Heart left ventricle (tissue), 16 donors: ENCODE measurements at regions not wholly inside any gene's neighbourhood (a gene's known extent, or its start where the extent isn't known, plus 50 kb on each side); places are given as distances from the start of the nearest gene placed in this dataset.

Experiments used
- ATAC-seq, 4 donors: fragments of 200-7000 bp; cut with Tn5 transposase; one replicate each; pipeline ENCODE4 v1.9.1; 2020 to 2022; ENCODE audit warnings: moderate library complexity in 4 of 4, mild to moderate bottlenecking in 3 of 4, moderate number of reproducible peaks in 1 of 4
- DNase-seq, 5 donors: peaks; one replicate each; pipeline ENCODE4 v3.0.0-alpha.2; 2020
- H3K27ac ChIP-seq, 12 donors: fragments of 200-600 bp; sonication (generic) in 4 of 12; one replicate each; pipeline versions ENCODE4 v1.5.0 to v1.8.0; 2016 to 2022; ENCODE audit warnings: mild to moderate bottlenecking in 2 of 12
- H3K27me3 ChIP-seq, 9 donors: fragments of 200-600 bp; sonication (generic) in 2 of 9; one replicate each; pipeline versions ENCODE4 v1.5.1 to v1.8.0; 2016 to 2022; ENCODE audit warnings: mild to moderate bottlenecking in 3 of 9
- H3K36me3 ChIP-seq, 9 donors: fragments of 200-600 bp; sonication (generic) in 2 of 9; one replicate each; pipeline versions ENCODE4 v1.5.0 to v1.8.0; 2018 to 2022; ENCODE audit warnings: mild to moderate bottlenecking in 2 of 9
- H3K4me1 ChIP-seq, 12 donors: fragments of 200-600 bp; sonication (generic) in 4 of 12; one replicate each; pipeline versions ENCODE4 v1.5.0 to v1.8.0; 2016 to 2022; ENCODE audit warnings: mild to moderate bottlenecking in 3 of 12
- H3K4me3 ChIP-seq, 12 donors: fragments of 200-600 bp; sonication (generic) in 4 of 12; one replicate each; pipeline versions ENCODE4 v1.5.0 to v1.8.0; 2017 to 2022; ENCODE audit warnings: mild to moderate bottlenecking in 9 of 12, moderate library complexity in 4 of 12
- H3K9me3 ChIP-seq, 12 donors: fragments of 200-600 bp; sonication (generic) in 4 of 12; one replicate each; pipeline versions ENCODE4 v1.5.0 to v1.8.0; 2016 to 2022; ENCODE audit warnings: mild to moderate bottlenecking in 1 of 12
- POLR2A ChIP-seq, 2 donors: fragments of 450-650 bp; IDR thresholded peaks; one replicate each; pipeline ENCODE4 v1.6.1; 2017; ENCODE audit warnings: antibody characterized with exemption in 2 of 2, mild to moderate bottlenecking in 2 of 2, moderate library complexity in 2 of 2
- WGBS, 4 donors: extraction: QIAGEN DNeasy Blood & Tissue Kit in 2 of 4; methylation state at CpG; one replicate each; pipeline versions ENCODE4 v1.1.5 to v1.1.7; 2013 to 2018; 5-methylcytosine and 5-hydroxymethylcytosine counted together
- intact Hi-C, 10 donors: fragments of 100-400 bp; cut with DNase I; formaldehyde crosslinking; loops; one replicate each; pipeline versions ENCODE4 v1.11.1 to v1.14.2; 2022
- TF ChIP-seq, protein P1 (sequence below), 12 donors: fragments of 200-600 bp; sonication (generic) in 4 of 12; IDR thresholded peaks; one replicate each; pipeline versions ENCODE4 v1.5.0 to v1.8.0; 2018 to 2022; ENCODE audit warnings: antibody characterized with exemption in 12 of 12, mild to moderate bottlenecking in 5 of 12
- donor health status: ischemic (EF 13 %, LVEDD 7.1; RV severe dilation, severe dysfunction).
- donor health status: healthy with polysubstance abuse.
- donor health status: DM: no; HTN: yes; CAD: no.
- donor health status: DM: no; HTN: no; CAD: no.
- donor health status: ischemic (EF 25% LVEDD 6.9; RV normal size, moderate dysfunction).
- donor health status: ischemic (EF 25% LVEDD 5.7; RV mildly dilated, moderate dysfunction).
- donor health status: healthy.
- donor health status: DM: yes; HTN: yes; CAD: no.
- donor health status: ischemic (EF 35%, LVEDD 5.7; RV mildly dilated, moderate dysfunction).
- donor health status: nonischemic (EF 11% LVEDD 7.7; RV severe dilation, severe dysfunction).
- donor health status: DM: yes; HTN: yes; CAD: no.
- donor health status: PGD.
- donor health status: ischemic (EF 29% LVEDD 5.4; RV normal size, mild dysfunction).
- donor health status: nonischemic (EF 23%, LVEDD 6.1; RV moderate dilation, normal function).

DNA sequence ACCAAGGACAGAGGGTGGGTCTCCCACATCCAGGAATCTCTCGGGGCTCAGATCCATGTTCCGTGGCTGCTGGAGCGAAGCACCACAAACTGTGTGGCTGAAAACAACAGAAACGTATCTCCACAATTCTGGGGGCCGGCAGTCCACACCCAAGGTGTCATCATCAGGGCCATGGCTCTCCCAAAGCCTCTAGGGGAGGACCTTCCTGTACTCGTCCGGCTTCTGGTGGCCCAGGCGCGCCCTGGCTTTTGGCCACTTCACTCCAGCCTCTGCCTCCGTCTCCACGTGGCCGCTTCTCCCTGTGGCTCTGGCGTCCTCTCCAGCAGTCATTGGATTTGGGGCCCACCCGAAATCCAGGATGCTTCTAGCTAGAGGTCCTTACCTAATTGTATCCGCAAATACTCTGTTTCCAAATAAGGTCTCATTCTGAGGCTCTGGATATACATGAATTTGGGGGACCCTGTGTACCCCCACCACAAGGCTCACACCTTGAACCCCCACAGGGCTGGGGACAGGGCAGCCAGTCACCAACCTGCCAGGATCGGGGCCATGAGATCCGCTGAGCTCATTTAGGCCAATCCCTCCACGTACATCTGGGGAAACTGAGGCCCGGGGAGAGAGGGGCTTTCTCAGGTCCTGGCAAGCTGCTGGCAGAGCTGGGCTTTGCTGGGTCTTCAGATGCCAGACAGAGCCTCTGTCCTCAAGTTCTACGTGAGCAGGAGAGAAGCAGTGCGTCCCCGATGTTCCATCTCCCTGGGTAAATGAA is 158.2 kb downstream of the OLFM1 start:
- no peak overlapping the region for H3K4me3 ChIP-seq
- TF ChIP-seq POLR2A (IDR thresholded peaks at IDR 0.05) = no peak
- TF ChIP-seq, protein P1, sequence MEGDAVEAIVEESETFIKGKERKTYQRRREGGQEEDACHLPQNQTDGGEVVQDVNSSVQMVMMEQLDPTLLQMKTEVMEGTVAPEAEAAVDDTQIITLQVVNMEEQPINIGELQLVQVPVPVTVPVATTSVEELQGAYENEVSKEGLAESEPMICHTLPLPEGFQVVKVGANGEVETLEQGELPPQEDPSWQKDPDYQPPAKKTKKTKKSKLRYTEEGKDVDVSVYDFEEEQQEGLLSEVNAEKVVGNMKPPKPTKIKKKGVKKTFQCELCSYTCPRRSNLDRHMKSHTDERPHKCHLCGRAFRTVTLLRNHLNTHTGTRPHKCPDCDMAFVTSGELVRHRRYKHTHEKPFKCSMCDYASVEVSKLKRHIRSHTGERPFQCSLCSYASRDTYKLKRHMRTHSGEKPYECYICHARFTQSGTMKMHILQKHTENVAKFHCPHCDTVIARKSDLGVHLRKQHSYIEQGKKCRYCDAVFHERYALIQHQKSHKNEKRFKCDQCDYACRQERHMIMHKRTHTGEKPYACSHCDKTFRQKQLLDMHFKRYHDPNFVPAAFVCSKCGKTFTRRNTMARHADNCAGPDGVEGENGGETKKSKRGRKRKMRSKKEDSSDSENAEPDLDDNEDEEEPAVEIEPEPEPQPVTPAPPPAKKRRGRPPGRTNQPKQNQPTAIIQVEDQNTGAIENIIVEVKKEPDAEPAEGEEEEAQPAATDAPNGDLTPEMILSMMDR (IDR thresholded peaks at IDR 0.05) = no peak
- no peaks in the 10 kb centered on the region for H3K36me3 ChIP-seq
- intact Hi-C loops = no loop called here
- no peak overlapping the region for H3K27ac ChIP-seq
- no peak for ATAC-seq
- DNase-seq = peak in 2 of 5 donors; percentile 9 to 53
- H3K9me3 ChIP-seq = no peaks in the 10 kb centered on the region
- H3K4me1 ChIP-seq = peaks cover 0 to 15% (median 0%) of the 10 kb centered on the region in 12 donors
- peaks cover 0 to 82% (median 11%) of the 10 kb centered on the region in 9 donors for H3K27me3 ChIP-seq
- 81 to 94% (median 91%) methylated on average over 18 to 22 of the region's 22 CpGs for WGBS, 4 donors

DNA sequence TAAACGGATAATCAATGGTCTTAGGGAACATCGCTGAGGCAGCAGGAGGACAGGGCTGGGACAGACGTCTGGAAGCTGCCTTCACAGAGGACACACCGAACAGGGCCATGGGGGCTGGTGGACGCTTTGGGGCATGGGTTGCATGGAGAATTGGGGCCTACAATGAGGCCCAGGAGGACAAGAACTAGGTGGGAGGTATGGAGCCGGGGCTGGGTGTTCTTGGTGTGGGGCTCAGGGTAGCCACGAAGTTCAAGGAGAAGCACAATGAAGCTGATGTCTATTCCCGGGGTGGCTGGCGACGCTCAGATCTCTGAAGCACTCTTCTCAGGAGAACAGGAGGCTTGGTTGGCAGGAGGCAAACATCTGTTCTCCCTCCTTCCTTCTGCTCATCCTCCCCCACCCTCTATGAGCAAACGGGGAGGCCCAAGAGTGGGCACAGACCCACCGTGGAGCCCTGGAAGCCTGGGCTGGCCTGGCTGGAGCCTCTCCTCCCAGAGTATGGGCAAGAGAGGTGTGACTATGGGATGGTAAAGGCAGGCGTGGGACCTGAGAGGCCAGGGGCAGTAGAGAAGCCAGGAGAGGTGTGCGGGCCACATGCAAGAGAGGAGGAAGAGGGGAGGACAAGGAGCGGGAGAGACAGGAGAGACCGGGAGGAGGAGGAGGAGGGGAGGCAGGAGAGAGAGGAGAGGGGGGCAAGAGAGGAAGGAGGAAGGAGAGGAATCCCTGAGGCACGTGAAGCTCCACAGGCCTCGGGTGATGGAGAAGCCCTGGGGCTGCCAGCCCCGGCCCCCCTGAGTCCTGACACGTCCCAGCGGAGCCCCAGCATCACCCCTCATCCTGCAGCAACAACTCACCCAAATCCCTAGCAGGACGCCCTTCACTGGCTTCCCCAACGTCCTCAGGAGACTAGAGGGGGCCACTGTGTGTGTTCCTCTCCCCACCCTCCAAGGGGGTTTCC is 159.1 kb downstream of the OLFM1 start:
- WGBS, 4 donors = 60 to 68% (median 66%) methylated on average over 22 to 23 of the region's 23 CpGs
- peaks cover 0 to 83% (median 11%) of the 10 kb centered on the region in 9 donors for H3K27me3 ChIP-seq
- ATAC-seq (no peak), DNase-seq (peak in 2 of 5 donors; percentile 14 to 46)
- no peaks in the 10 kb centered on the region for H3K36me3 ChIP-seq
- intact Hi-C loops = no loop called here
- H3K27ac ChIP-seq = no peak overlapping the region
- no peaks in the 10 kb centered on the region for H3K9me3 ChIP-seq
- peaks cover 0 to 15% (median 0%) of the 10 kb centered on the region in 12 donors for H3K4me1 ChIP-seq
- H3K4me3 ChIP-seq = no peak overlapping the region
- TF ChIP-seq POLR2A (IDR thresholded peaks at IDR 0.05) = no peak
- TF ChIP-seq, protein P1 (IDR thresholded peaks at IDR 0.05) = no peak

DNA sequence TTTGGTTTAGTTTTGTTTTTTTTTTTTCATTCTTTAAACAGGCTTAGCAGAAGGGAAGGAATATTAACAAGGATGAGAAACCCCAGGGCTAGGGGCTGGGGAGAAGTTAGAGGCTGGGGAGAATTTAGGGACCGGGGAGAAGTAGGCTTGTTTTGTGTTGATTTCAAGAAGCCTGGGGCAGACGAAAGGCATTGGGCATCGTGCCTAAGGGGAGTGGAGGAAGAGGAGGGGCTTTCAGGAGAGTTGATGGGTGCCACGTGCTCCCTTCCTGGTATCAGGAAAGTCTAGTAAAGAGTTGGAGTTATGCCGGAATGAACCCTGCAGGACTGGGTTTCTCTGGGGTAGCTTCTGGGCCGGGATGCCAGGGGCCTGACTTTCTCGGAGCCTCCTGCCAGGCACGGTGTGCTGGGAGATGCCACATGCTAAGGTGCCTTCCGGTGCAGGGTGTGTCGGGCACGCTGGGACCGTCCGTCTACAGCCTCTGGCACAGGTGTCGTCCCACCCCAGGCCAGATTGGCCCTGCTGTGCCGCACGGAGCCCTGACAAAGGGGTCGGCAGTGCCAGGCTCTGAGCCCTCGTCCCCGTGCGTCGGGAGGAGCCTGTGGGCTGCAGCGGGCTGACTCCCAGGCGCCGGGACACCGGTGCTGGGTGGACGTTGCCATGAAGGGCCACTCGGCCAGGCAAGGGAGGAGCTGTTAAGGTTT is 159.9 kb downstream of the OLFM1 start:
- H3K27ac ChIP-seq = no peak overlapping the region
- intact Hi-C loops = no loop called here
- no peak for ATAC-seq
- 60 to 75% (median 72%) methylated on average over 17 to 27 of the region's 27 CpGs for WGBS, 4 donors
- no peaks in the 10 kb centered on the region for H3K9me3 ChIP-seq
- no peak for TF ChIP-seq POLR2A (IDR thresholded peaks at IDR 0.05)
- TF ChIP-seq, protein P1 (IDR thresholded peaks at IDR 0.05) = no peak
- DNase-seq = peak in 2 of 5 donors; percentile 8 to 57
- no peak overlapping the region for H3K4me3 ChIP-seq
- peaks cover 0 to 84% (median 10%) of the 10 kb centered on the region in 9 donors for H3K27me3 ChIP-seq
- no peaks in the 10 kb centered on the region for H3K36me3 ChIP-seq
- H3K4me1 ChIP-seq = peaks cover 0 to 15% (median 0%) of the 10 kb centered on the region in 12 donors
